ENCODE measurements at regions not wholly inside any gene's neighbourhood (a gene's known extent, or its start where the extent isn't known, plus 50 kb on each side); places are given as distances from the start of the nearest gene placed in this dataset.

GRCh38 chrX:131356725-131357124, 67.6 kb upstream of the IGSF1 start:
- Histone ChIP-seq H3F3A (ENCODE audit: low read depth) (no peaks in the 10 kb centered on the region), H3K27ac (no peak overlapping the region), H3K27me3 (no peaks in the 10 kb centered on the region), H3K4me1 (no peaks in the 10 kb centered on the region), H3K9ac (no peak overlapping the region), H3K36me3 (no peaks in the 10 kb centered on the region), H3K4me2 (no peak overlapping the region), H3K9me3 (ENCODE audit: low read depth) (peaks cover 5% of the 10 kb centered on the region), H3K4me3 (no peak overlapping the region), H4K20me1 (ENCODE audit: low read depth) (no peaks in the 10 kb centered on the region), H2AFZ (replicated peaks) (no peak overlapping the region), H3K79me2 (ENCODE audit: low read depth) (no peaks in the 10 kb centered on the region)
- H3K27me3 Mint-ChIP-seq (ENCODE audit: insufficient read depth, low read depth), result no peaks in the 10 kb centered on the region
- no peak for TF ChIP-seq EZH2phosphoT487 (IDR thresholded peaks at IDR 0.05)
- H3K4me1 Mint-ChIP-seq, result no peaks in the 10 kb centered on the region
- DNase-seq (ENCODE audit: low spot score), result no peak
- H3K27ac Mint-ChIP-seq, result no peak overlapping the region
- no peak overlapping the region for H3K4me3 Mint-ChIP-seq
- H3K9me3 Mint-ChIP-seq, result no peaks in the 10 kb centered on the region
- no peaks in the 10 kb centered on the region for H3K36me3 Mint-ChIP-seq

GRCh38 chrX:131359611-131360010, 70.5 kb upstream of the IGSF1 start:
- Histone ChIP-seq H4K20me1 (ENCODE audit: low read depth) (no peaks in the 10 kb centered on the region), H3K4me3 (no peak overlapping the region), H3F3A (ENCODE audit: low read depth) (no peaks in the 10 kb centered on the region), H3K36me3 (no peaks in the 10 kb centered on the region), H3K9ac (no peak overlapping the region), H3K27ac (no peak overlapping the region), H3K27me3 (no peaks in the 10 kb centered on the region), H3K79me2 (ENCODE audit: low read depth) (no peaks in the 10 kb centered on the region), H2AFZ (replicated peaks) (no peak overlapping the region), H3K9me3 (ENCODE audit: low read depth) (no peaks in the 10 kb centered on the region), H3K4me1 (no peaks in the 10 kb centered on the region), H3K4me2 (no peak overlapping the region)
- Mint-ChIP-seq H3K27me3 (ENCODE audit: insufficient read depth, low read depth) (peaks cover 2% of the 10 kb centered on the region), H3K4me3 (no peak overlapping the region), H3K27ac (no peak overlapping the region), H3K36me3 (no peaks in the 10 kb centered on the region), H3K9me3 (no peaks in the 10 kb centered on the region), H3K4me1 (no peaks in the 10 kb centered on the region)
- no peak for DNase-seq (ENCODE audit: low spot score)
- TF ChIP-seq EZH2phosphoT487 (IDR thresholded peaks at IDR 0.05), result no peak
- no peak for TF ChIP-seq EZH2 (IDR thresholded peaks at IDR 0.05)
- TF ChIP-seq, protein P1, sequence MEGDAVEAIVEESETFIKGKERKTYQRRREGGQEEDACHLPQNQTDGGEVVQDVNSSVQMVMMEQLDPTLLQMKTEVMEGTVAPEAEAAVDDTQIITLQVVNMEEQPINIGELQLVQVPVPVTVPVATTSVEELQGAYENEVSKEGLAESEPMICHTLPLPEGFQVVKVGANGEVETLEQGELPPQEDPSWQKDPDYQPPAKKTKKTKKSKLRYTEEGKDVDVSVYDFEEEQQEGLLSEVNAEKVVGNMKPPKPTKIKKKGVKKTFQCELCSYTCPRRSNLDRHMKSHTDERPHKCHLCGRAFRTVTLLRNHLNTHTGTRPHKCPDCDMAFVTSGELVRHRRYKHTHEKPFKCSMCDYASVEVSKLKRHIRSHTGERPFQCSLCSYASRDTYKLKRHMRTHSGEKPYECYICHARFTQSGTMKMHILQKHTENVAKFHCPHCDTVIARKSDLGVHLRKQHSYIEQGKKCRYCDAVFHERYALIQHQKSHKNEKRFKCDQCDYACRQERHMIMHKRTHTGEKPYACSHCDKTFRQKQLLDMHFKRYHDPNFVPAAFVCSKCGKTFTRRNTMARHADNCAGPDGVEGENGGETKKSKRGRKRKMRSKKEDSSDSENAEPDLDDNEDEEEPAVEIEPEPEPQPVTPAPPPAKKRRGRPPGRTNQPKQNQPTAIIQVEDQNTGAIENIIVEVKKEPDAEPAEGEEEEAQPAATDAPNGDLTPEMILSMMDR (IDR thresholded peaks at IDR 0.05), result no peak

GRCh38 chrX:131365766-131366165, 76.7 kb upstream of the IGSF1 start:
- Histone ChIP-seq H3K9me3 (ENCODE audit: low read depth) (peaks cover 5% of the 10 kb centered on the region), H3K36me3 (no peaks in the 10 kb centered on the region), H3K79me2 (ENCODE audit: low read depth) (no peaks in the 10 kb centered on the region), H4K20me1 (ENCODE audit: low read depth) (no peaks in the 10 kb centered on the region), H3K4me1 (peaks cover 7% of the 10 kb centered on the region), H3K4me2 (no peak overlapping the region), H3K27me3 (no peaks in the 10 kb centered on the region), H3K27ac (no peak overlapping the region), H2AFZ (replicated peaks) (no peak overlapping the region), H3K9ac (no peak overlapping the region), H3K4me3 (no peak overlapping the region), H3F3A (ENCODE audit: low read depth) (peaks cover 5% of the 10 kb centered on the region)
- H3K9me3 Mint-ChIP-seq, result no peaks in the 10 kb centered on the region
- no peak overlapping the region for H3K27ac Mint-ChIP-seq
- peaks cover 2% of the 10 kb centered on the region for H3K27me3 Mint-ChIP-seq (ENCODE audit: insufficient read depth, low read depth)
- no peak for DNase-seq (ENCODE audit: low spot score)
- TF ChIP-seq EZH2phosphoT487 (IDR thresholded peaks at IDR 0.05) (no peak), EZH2 (IDR thresholded peaks at IDR 0.05) (no peak)
- TF ChIP-seq, protein P1 (IDR thresholded peaks at IDR 0.05), result no peak
- H3K4me1 Mint-ChIP-seq, result peaks cover 25% of the 10 kb centered on the region
- no peaks in the 10 kb centered on the region for H3K36me3 Mint-ChIP-seq
- H3K4me3 Mint-ChIP-seq, result no peak overlapping the region

- peaks cover 2% of the 10 kb centered on the region for H3K27me3 Mint-ChIP-seq (ENCODE audit: insufficient read depth, low read depth)
- Histone ChIP-seq H3F3A (ENCODE audit: low read depth) (peaks cover 5% of the 10 kb centered on the region), H3K4me3 (no peak overlapping the region), H3K36me3 (no peaks in the 10 kb centered on the region), H3K79me2 (ENCODE audit: low read depth) (no peaks in the 10 kb centered on the region), H3K4me1 (peaks cover 7% of the 10 kb centered on the region), H4K20me1 (ENCODE audit: low read depth) (no peaks in the 10 kb centered on the region), H3K27ac (no peak overlapping the region), H3K4me2 (no peak overlapping the region), H3K27me3 (no peaks in the 10 kb centered on the region), H2AFZ (replicated peaks) (no peak overlapping the region), H3K9ac (no peak overlapping the region), H3K9me3 (ENCODE audit: low read depth) (peaks cover 5% of the 10 kb centered on the region)
- TF ChIP-seq, protein P1 (IDR thresholded peaks at IDR 0.05), result peak; percentile 29
- TF ChIP-seq EZH2 (IDR thresholded peaks at IDR 0.05), result no peak
- no peaks in the 10 kb centered on the region for H3K9me3 Mint-ChIP-seq
- H3K36me3 Mint-ChIP-seq, result no peaks in the 10 kb centered on the region
- DNase-seq (ENCODE audit: low spot score), result no peak
- no peak overlapping the region for H3K4me3 Mint-ChIP-seq
- peaks cover 25% of the 10 kb centered on the region for H3K4me1 Mint-ChIP-seq
- H3K27ac Mint-ChIP-seq, result no peak overlapping the region
Observed at GRCh38 chrX:131366407-131366806, 77.3 kb upstream of the IGSF1 start.

Data from neural progenitor cell (in vitro differentiated cells).